ENCODE measurements at regions not wholly inside any gene's neighbourhood (a gene's known extent, or its start where the extent isn't known, plus 50 kb on each side); places are given as distances from the start of the nearest gene placed in this dataset.

GRCh38 chr1:217004776-217005436 is 281.7 kb upstream of the ESRRG start:
- 44 to 59% methylated on average over 4 of the region's 4 CpGs for WGBS, 2 donors
- Histone ChIP-seq H3K27ac (no peak overlapping the region), H3K4me3 (no peak overlapping the region), H3K36me3 (no peaks in the 10 kb centered on the region), H3K4me1 (no peaks in the 10 kb centered on the region), H3K9me3 (no peaks in the 10 kb centered on the region), H3K27me3 (no peaks in the 10 kb centered on the region)
- DNase-seq = no peak
- TF ChIP-seq CTCF (IDR thresholded peaks at IDR 0.05) = no peak
- TF ChIP-seq EP300 (IDR thresholded peaks at IDR 0.05) = no peak
- no peak for TF ChIP-seq POLR2A (IDR thresholded peaks at IDR 0.05)
- TF ChIP-seq POLR2AphosphoS5 (IDR thresholded peaks at IDR 0.05) = no peak
- intact Hi-C loops (cut with DNase I) = no loop called here

- intact Hi-C loops (cut with DNase I) = no loop called here
- no peaks in the 10 kb centered on the region for H3K9me3 ChIP-seq
- no peak for DNase-seq
- no peaks in the 10 kb centered on the region for H3K36me3 ChIP-seq
- WGBS, 2 donors = 71 to 85% methylated on average over 1 of the region's 1 CpG
- no peaks in the 10 kb centered on the region for H3K4me1 ChIP-seq
- no peak overlapping the region for H3K4me3 ChIP-seq
- TF ChIP-seq POLR2A (IDR thresholded peaks at IDR 0.05) (no peak), EP300 (IDR thresholded peaks at IDR 0.05) (no peak), CTCF (IDR thresholded peaks at IDR 0.05) (no peak), POLR2AphosphoS5 (IDR thresholded peaks at IDR 0.05) (no peak)
- H3K27ac ChIP-seq = no peak overlapping the region
- H3K27me3 ChIP-seq = no peaks in the 10 kb centered on the region
These were observed 280.1 kb upstream of the ESRRG start for GRCh38 chr1:217003355-217003754.

GRCh38 chr1:216997831-216998230 is 274.6 kb upstream of the ESRRG start:
- TF ChIP-seq EP300 (IDR thresholded peaks at IDR 0.05) = no peak
- no peak for TF ChIP-seq CTCF (IDR thresholded peaks at IDR 0.05)
- no peak for TF ChIP-seq POLR2A (IDR thresholded peaks at IDR 0.05)
- TF ChIP-seq POLR2AphosphoS5 (IDR thresholded peaks at IDR 0.05) = no peak
- WGBS, 2 donors = 88 to 94% methylated on average over 1 of the region's 1 CpG

GRCh38 chr1:216997069-216997468 is 273.8 kb upstream of the ESRRG start:
- TF ChIP-seq POLR2A (IDR thresholded peaks at IDR 0.05) (no peak), EP300 (IDR thresholded peaks at IDR 0.05) (no peak), POLR2AphosphoS5 (IDR thresholded peaks at IDR 0.05) (no peak), CTCF (IDR thresholded peaks at IDR 0.05) (no peak)
- Histone ChIP-seq H3K4me3 (no peak overlapping the region), H3K4me1 (no peaks in the 10 kb centered on the region), H3K27me3 (no peaks in the 10 kb centered on the region), H3K9me3 (no peaks in the 10 kb centered on the region), H3K27ac (no peak overlapping the region), H3K36me3 (no peaks in the 10 kb centered on the region)
- intact Hi-C loops (cut with DNase I) = no loop called here
- 66% methylated on average over 3 of the region's 3 CpGs for WGBS, 2 donors
- DNase-seq = no peak

More at GRCh38 chr1:216997831-216998230, 274.6 kb upstream of the ESRRG start:
- Histone ChIP-seq H3K9me3 (no peaks in the 10 kb centered on the region), H3K4me1 (no peaks in the 10 kb centered on the region), H3K27ac (no peak overlapping the region), H3K4me3 (no peak overlapping the region), H3K36me3 (no peaks in the 10 kb centered on the region), H3K27me3 (no peaks in the 10 kb centered on the region)
- intact Hi-C loops (cut with DNase I) = no loop called here
- DNase-seq = no peak

- Histone ChIP-seq H3K27me3 (no peaks in the 10 kb centered on the region), H3K9me3 (no peaks in the 10 kb centered on the region), H3K4me1 (no peaks in the 10 kb centered on the region), H3K36me3 (no peaks in the 10 kb centered on the region), H3K4me3 (no peak overlapping the region), H3K27ac (no peak overlapping the region)
- DNase-seq = no peak
- no peak for TF ChIP-seq CTCF (IDR thresholded peaks at IDR 0.05)
- TF ChIP-seq EP300 (IDR thresholded peaks at IDR 0.05) = no peak
- TF ChIP-seq POLR2A (IDR thresholded peaks at IDR 0.05) = no peak
- no peak for TF ChIP-seq POLR2AphosphoS5 (IDR thresholded peaks at IDR 0.05)
- intact Hi-C loops (cut with DNase I) = no loop called here
- WGBS, 2 donors = 45 to 47% methylated on average over 1 of the region's 1 CpG
These were observed 261.3 kb upstream of the ESRRG start for GRCh38 chr1:216984536-216984935.
